Thoracic aorta (tissue), 2 donors: ENCODE measurements at regions not wholly inside any gene's neighbourhood (a gene's known extent, or its start where the extent isn't known, plus 50 kb on each side); places are given as distances from the start of the nearest gene placed in this dataset.

Experiments
- ATAC-seq: fragments of 150-250 bp; one replicate; pipeline ENCODE4 v1.8.0; 2017; ENCODE audit warnings: low read depth; ENCODE audit not compliant: insufficient number of reproducible peaks, low FRiP score
- DNase-seq: peaks from one replicate; pipeline ENCODE4 v3.0.0-alpha.2; 2020; ENCODE audit warnings: low spot score
- H3K27ac ChIP-seq, 2 donors: fragments of 200-600 bp; sonication (generic); 1 replicate in 1 of 2; 2 replicates in 1 of 2; pipeline ENCODE4 v1.5.1; 2016; ENCODE audit warnings: mild to moderate bottlenecking in 2 of 2, moderate library complexity in 2 of 2
- H3K27me3 ChIP-seq: fragments of 200-600 bp; sonication (generic); replicated peaks from 2 replicates; pipeline ENCODE4 v1.6.0; 2016; ENCODE audit warnings: mild to moderate bottlenecking; ENCODE audit not compliant: insufficient read depth
- H3K36me3 ChIP-seq: fragments of 200-600 bp; sonication (generic); one replicate; pipeline ENCODE4 v1.5.1; 2016
- H3K4me1 ChIP-seq, 2 donors: fragments of 200-600 bp; sonication (generic); 1 replicate in 1 of 2; 2 replicates in 1 of 2; pipeline versions ENCODE4 v1.5.1 to v1.6.0; 2016; ENCODE audit warnings: low read depth in 2 of 2, mild to moderate bottlenecking in 1 of 2; ENCODE audit not compliant: control insufficient read depth in 1 of 2
- H3K4me3 ChIP-seq: fragments of 200-600 bp; sonication (generic); 2 replicates; pipeline ENCODE4 v1.5.1; 2016; ENCODE audit warnings: mild to moderate bottlenecking
- H3K9me3 ChIP-seq: fragments of 200-600 bp; sonication (generic); 2 replicates; pipeline ENCODE4 v1.5.1; 2016
- TF ChIP-seq, protein P1 (sequence below): fragments of 200-600 bp; sonication (generic); IDR thresholded peaks from one replicate; pipeline ENCODE4 v1.5.1; 2019; ENCODE audit warnings: antibody characterized with exemption

DNA sequence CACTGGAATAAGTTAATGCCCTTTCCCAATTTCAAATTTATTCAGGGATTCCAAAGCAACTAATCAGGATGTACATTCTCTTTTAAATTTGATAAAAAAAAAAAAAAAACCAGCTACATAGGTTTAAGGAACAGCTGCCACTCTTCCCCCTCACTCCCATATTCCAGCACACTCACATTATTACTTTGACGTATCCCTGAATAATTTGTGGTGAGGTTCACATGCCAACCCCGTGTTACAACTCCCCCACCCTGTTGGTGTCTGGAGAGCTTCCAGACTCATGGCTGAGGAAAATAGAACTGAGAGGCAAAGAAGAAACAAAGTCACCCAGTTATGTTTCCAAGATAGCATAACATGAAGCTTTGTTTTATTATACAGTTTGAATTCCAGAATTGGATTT lies 300.5 kb upstream of the MME start:
- no peak overlapping the region for H3K4me3 ChIP-seq
- TF ChIP-seq, protein P1, sequence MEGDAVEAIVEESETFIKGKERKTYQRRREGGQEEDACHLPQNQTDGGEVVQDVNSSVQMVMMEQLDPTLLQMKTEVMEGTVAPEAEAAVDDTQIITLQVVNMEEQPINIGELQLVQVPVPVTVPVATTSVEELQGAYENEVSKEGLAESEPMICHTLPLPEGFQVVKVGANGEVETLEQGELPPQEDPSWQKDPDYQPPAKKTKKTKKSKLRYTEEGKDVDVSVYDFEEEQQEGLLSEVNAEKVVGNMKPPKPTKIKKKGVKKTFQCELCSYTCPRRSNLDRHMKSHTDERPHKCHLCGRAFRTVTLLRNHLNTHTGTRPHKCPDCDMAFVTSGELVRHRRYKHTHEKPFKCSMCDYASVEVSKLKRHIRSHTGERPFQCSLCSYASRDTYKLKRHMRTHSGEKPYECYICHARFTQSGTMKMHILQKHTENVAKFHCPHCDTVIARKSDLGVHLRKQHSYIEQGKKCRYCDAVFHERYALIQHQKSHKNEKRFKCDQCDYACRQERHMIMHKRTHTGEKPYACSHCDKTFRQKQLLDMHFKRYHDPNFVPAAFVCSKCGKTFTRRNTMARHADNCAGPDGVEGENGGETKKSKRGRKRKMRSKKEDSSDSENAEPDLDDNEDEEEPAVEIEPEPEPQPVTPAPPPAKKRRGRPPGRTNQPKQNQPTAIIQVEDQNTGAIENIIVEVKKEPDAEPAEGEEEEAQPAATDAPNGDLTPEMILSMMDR, result no peak
- no peak for DNase-seq
- H3K36me3 ChIP-seq, result no peaks in the 10 kb centered on the region
- no peak for ATAC-seq
- no peak overlapping the region for H3K27ac ChIP-seq
- no peaks in the 10 kb centered on the region for H3K4me1 ChIP-seq
- no peaks in the 10 kb centered on the region for H3K27me3 ChIP-seq
- H3K9me3 ChIP-seq, result no peaks in the 10 kb centered on the region

DNA sequence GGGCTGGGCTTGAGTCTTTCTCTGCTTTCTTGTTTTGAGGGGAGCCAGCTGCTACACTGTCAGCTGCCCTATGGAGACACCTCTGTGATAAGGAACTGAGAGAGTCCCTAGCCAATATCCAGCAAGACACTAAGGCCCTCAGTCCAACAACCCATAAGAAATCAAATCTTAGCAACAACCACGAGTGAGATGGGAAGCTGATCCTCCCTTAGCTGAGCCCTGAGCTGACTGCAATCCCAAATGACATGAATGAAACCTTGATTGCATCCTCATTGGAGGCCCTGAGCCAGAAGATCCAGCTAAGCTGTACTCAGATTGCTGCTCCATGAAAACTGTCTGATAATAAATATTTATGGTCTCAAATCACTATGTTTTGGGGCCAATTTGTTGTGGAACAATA lies 302.1 kb upstream of the MME start:
- no peaks in the 10 kb centered on the region for H3K9me3 ChIP-seq
- no peak overlapping the region for H3K27ac ChIP-seq
- no peaks in the 10 kb centered on the region for H3K27me3 ChIP-seq
- H3K4me1 ChIP-seq, result no peaks in the 10 kb centered on the region
- TF ChIP-seq, protein P1, result no peak
- no peak for ATAC-seq
- no peaks in the 10 kb centered on the region for H3K36me3 ChIP-seq
- no peak for DNase-seq
- no peak overlapping the region for H3K4me3 ChIP-seq

DNA sequence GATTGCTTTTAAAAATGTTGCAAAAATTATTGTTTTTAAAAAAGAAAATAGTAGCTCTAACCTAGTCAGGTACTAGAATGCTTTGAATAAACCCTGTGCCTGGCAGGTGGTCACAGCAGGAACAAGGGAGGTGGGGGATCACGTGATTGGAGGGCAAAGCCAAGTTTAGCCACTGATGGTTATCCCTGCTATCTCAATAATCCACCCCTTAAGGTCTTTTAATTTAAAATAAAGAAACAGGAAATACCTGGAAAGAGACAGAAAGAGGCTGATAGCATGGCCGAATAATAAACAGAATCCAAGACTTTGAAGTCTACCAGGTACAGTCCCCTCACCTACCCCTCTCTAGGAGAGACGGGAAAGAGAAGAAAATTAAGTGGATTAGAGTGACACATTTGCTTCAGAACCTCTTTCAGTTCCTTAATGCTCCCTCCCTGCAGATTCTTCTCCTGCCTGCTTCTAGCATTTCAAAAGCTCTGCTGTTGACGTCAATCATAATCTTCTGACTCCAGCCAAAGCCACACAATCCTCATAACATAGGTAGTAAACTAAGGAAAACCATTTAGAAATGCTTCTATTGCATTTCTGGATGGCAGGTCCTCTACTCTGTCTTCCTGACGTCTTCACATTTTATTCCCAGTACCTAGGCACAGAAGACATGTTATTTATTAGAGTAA lies 303.4 kb upstream of the MME start:
- H3K4me1 ChIP-seq, result no peaks in the 10 kb centered on the region
- no peaks in the 10 kb centered on the region for H3K36me3 ChIP-seq
- DNase-seq, result no peak
- no peaks in the 10 kb centered on the region for H3K27me3 ChIP-seq
- no peak for ATAC-seq
- no peak overlapping the region for H3K27ac ChIP-seq
- H3K9me3 ChIP-seq, result no peaks in the 10 kb centered on the region
- no peak overlapping the region for H3K4me3 ChIP-seq
- TF ChIP-seq, protein P1, result no peak

DNA sequence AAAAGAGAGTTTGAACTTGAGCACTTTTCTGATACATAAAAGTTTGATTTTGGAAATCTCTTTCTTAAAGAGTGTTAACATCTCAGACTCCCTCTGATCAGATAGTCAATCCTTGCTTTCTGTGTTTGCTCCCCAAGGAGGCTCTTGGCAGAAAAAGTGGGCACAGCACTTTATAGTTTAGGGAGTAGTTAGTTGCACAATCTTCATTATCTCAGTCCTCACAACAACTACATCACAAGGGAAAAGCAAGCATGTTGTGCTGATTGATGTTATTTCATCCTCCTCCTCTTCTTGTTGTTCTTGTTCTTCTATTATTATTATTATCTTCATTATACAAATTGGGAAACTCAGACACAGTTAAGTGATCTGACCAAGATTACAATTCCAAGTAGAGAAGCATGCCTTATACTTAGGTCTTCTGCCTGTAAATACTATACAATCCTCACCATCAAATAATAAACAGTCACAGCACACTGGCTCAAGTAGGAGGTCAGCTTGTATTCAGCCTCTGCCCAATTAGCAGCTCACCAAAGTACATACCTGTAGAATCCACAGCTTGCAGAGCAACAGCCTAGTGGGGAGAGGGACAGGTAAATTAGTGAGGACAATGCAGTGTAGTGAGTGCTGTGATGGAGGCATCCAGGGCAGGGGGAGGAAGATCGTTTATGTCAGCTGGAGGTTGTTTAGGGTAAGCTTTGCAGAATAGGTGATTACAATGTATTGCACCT lies 304.1 kb upstream of the MME start:
- Histone ChIP-seq H3K36me3 (no peaks in the 10 kb centered on the region), H3K4me3 (no peak overlapping the region), H3K4me1 (no peaks in the 10 kb centered on the region), H3K27me3 (no peaks in the 10 kb centered on the region), H3K9me3 (no peaks in the 10 kb centered on the region), H3K27ac (no peak overlapping the region)
- TF ChIP-seq, protein P1, result no peak
- no peak for ATAC-seq
- no peak for DNase-seq

DNA sequence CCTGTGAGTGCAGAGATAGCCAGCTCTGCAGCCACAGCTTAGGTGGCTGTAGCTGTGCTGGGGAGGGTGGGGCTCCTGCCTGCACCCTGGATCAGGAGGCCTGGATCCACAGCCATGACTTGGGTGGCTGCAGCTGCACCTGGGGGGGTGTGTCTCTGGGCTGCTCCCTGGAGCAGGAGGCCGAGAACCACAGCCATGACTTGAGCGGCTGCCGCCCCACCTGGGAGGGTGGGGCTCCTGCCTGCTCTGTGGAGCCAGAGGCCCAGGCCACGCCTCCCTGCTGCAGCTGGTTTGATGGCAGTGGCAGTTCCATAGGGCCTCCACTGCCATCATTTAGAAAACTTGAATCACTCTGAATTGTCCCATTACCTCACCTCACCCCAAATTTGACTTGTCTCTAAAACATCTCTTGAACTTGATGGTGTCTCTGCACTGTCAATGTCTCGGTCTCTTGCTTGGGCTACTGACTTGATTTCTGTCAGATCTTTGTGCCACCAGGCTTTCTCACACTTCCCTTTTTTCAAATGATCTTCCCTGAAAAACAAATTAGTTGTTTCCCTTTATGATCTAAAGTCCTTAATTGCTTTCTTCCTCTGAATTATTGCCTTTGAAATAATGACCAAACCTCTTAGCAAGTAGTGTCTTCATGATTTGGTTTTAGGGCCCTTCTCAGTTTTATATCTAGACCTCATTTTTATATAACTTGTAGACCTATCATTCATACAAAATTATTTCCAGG lies 313.2 kb upstream of the MME start:
- Histone ChIP-seq H3K9me3 (no peaks in the 10 kb centered on the region), H3K27ac (no peak overlapping the region), H3K4me1 (peaks cover 0 to 3% of the 10 kb centered on the region in 2 donors), H3K27me3 (no peaks in the 10 kb centered on the region), H3K36me3 (no peaks in the 10 kb centered on the region), H3K4me3 (no peak overlapping the region)
- ATAC-seq, result no peak
- TF ChIP-seq, protein P1, result no peak
- DNase-seq, result no peak
